ENCODE measurements at regions not wholly inside any gene's neighbourhood (a gene's known extent, or its start where the extent isn't known, plus 50 kb on each side); places are given as distances from the start of the nearest gene placed in this dataset.

GRCh38 chr9:85114799-85115198, 445.3 kb downstream of the NTRK2 start:
- Histone ChIP-seq H3K9ac (ENCODE audit: low read length) (no peak overlapping the region), H3K27ac (ENCODE audit: low read depth, low read length, poor library complexity, severe bottlenecking) (no peak overlapping the region), H3K4me2 (ENCODE audit: low read length) (no peak overlapping the region), H3K4me3 (ENCODE audit: low read depth, low read length, poor library complexity, severe bottlenecking) (no peak overlapping the region), H3K4me1 (ENCODE audit: insufficient read depth, low read length, severe bottlenecking) (no peaks in the 10 kb centered on the region), H3K9me3 (ENCODE audit: low read length) (no peaks in the 10 kb centered on the region), H3K27me3 (ENCODE audit: insufficient read depth, low read length) (no peaks in the 10 kb centered on the region), H3F3A (ENCODE audit: insufficient read depth, low read length) (no peaks in the 10 kb centered on the region), H4K20me1 (ENCODE audit: insufficient read depth, low read length) (no peaks in the 10 kb centered on the region), H3K9me2 (ENCODE audit: low read depth, low read length) (no peaks in the 10 kb centered on the region), H3K79me2 (ENCODE audit: insufficient read depth, low read length) (no peaks in the 10 kb centered on the region), H3K36me3 (ENCODE audit: insufficient read depth, low read length) (no peaks in the 10 kb centered on the region), H2AFZ (ENCODE audit: low read length) (no peak overlapping the region)
- TF ChIP-seq EZH2 (IDR thresholded peaks at IDR 0.05; ENCODE audit: borderline replicate concordance, low read length), result no peak
- TF ChIP-seq CTCF (IDR thresholded peaks at IDR 0.05; ENCODE audit: low read length), result no peak

GRCh38 chr9:85112933-85113418, 443.4 kb downstream of the NTRK2 start:
- Histone ChIP-seq H3K4me3 (ENCODE audit: low read depth, low read length, poor library complexity, severe bottlenecking) (no peak overlapping the region), H3K27ac (ENCODE audit: low read depth, low read length, poor library complexity, severe bottlenecking) (no peak overlapping the region), H3K27me3 (ENCODE audit: insufficient read depth, low read length) (no peaks in the 10 kb centered on the region), H3K36me3 (ENCODE audit: insufficient read depth, low read length) (no peaks in the 10 kb centered on the region), H3K9me2 (ENCODE audit: low read depth, low read length) (no peaks in the 10 kb centered on the region), H3F3A (ENCODE audit: insufficient read depth, low read length) (no peaks in the 10 kb centered on the region), H3K4me1 (ENCODE audit: insufficient read depth, low read length, severe bottlenecking) (no peaks in the 10 kb centered on the region), H3K79me2 (ENCODE audit: insufficient read depth, low read length) (no peaks in the 10 kb centered on the region), H3K9me3 (ENCODE audit: low read length) (no peaks in the 10 kb centered on the region), H4K20me1 (ENCODE audit: insufficient read depth, low read length) (no peaks in the 10 kb centered on the region), H3K4me2 (ENCODE audit: low read length) (no peak overlapping the region), H3K9ac (ENCODE audit: low read length) (no peak overlapping the region), H2AFZ (ENCODE audit: low read length) (no peak overlapping the region)
- TF ChIP-seq EZH2 (IDR thresholded peaks at IDR 0.05; ENCODE audit: borderline replicate concordance, low read length) (no peak), CTCF (IDR thresholded peaks at IDR 0.05; ENCODE audit: low read length) (no peak)

- Histone ChIP-seq H4K20me1 (ENCODE audit: insufficient read depth, low read length) (no peaks in the 10 kb centered on the region), H3K4me2 (ENCODE audit: low read length) (no peak overlapping the region), H3K27me3 (ENCODE audit: insufficient read depth, low read length) (no peaks in the 10 kb centered on the region), H2AFZ (ENCODE audit: low read length) (no peak overlapping the region), H3K4me1 (ENCODE audit: insufficient read depth, low read length, severe bottlenecking) (no peaks in the 10 kb centered on the region), H3K4me3 (ENCODE audit: low read depth, low read length, poor library complexity, severe bottlenecking) (no peak overlapping the region), H3K27ac (ENCODE audit: low read depth, low read length, poor library complexity, severe bottlenecking) (no peak overlapping the region), H3F3A (ENCODE audit: insufficient read depth, low read length) (no peaks in the 10 kb centered on the region), H3K9me2 (ENCODE audit: low read depth, low read length) (no peaks in the 10 kb centered on the region), H3K36me3 (ENCODE audit: insufficient read depth, low read length) (no peaks in the 10 kb centered on the region), H3K79me2 (ENCODE audit: insufficient read depth, low read length) (no peaks in the 10 kb centered on the region), H3K9me3 (ENCODE audit: low read length) (no peaks in the 10 kb centered on the region), H3K9ac (ENCODE audit: low read length) (no peak overlapping the region)
- TF ChIP-seq CTCF (IDR thresholded peaks at IDR 0.05; ENCODE audit: low read length) (no peak), EZH2 (IDR thresholded peaks at IDR 0.05; ENCODE audit: borderline replicate concordance, low read length) (no peak)
These were observed 442.9 kb downstream of the NTRK2 start for GRCh38 chr9:85112391-85112790.
